NCI-H187 treated with DMSO at 0.1 percent for 48 hours (cell line): ENCODE measurements at regions not wholly inside any gene's neighbourhood (a gene's known extent, or its start where the extent isn't known, plus 50 kb on each side); places are given as distances from the start of the nearest gene placed in this dataset.
"Not testable (repeated sequence)": the region's sequence is repeated elsewhere in the genome, so short reads cannot be mapped to it uniquely, and the experiment has no call there.

Experiments used
- DNase-seq: peaks from one replicate; lab custom pipeline; 2025; lab: John Stamatoyannopoulos, UW

DNA sequence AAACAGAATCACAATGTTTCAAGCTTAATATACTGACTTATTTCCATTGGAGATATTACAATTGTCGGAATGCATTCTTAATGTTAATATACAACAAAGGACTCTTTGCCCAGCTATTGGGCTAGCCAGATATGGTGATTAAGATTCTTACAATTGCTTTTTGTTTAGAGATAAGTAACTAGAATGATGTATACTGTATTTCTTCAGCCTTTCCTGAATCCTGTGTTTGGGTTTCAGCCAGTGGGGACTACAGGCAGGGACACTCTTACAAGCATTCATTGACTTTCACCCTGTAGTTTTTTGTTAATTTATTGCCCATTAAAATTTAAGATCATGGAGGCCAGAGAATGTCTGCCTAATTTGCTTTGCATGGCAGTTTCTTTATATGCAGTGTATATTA lies 254.1 kb upstream of the TMEFF2 start:
- DNase-seq: no peak

- DNase-seq: no peak
Observed at GRCh38 chr2:192444286-192444838, 249.6 kb upstream of the TMEFF2 start.

DNA sequence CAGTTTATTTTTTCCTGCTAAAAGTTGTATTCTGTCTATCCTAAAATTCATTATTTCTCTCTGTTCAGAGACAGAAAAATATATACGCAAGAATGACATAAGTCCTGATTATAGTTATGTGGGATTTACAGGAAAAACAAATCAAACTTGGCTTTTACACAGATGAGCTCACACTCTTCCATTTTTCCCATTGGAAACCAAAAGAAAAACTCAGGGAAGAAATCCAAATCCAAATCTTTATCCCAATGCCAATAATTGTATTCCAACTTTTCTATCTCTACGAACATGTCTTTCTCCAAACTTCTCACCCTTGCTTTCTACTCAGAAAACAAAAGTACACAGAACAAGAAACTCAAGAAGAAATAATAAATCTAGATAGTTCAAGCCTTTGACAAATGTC lies 249.1 kb upstream of the TMEFF2 start:
- DNase-seq: no peak

- no peak for DNase-seq
Observed at GRCh38 chr2:192438239-192438638, 243.5 kb upstream of the TMEFF2 start.

DNA sequence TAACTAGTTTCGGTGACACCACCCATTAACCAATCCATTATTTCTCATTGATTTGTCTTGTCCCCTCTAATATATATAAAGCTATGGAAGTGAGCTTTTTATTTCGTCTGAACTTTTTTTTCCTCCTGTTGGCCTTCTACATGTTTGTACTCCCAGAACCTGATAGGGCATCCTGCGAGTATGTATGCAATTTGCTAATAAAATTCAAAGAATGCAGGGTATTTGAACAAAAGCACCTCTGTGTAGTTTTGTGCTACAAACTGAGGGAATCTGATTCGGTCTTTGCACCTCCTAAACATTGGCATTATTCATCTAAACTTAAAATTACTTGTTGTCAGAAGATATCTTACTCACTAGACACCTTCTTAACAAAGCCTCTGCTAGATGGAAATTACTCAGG lies 242.9 kb upstream of the TMEFF2 start:
- DNase-seq: no peak

DNA sequence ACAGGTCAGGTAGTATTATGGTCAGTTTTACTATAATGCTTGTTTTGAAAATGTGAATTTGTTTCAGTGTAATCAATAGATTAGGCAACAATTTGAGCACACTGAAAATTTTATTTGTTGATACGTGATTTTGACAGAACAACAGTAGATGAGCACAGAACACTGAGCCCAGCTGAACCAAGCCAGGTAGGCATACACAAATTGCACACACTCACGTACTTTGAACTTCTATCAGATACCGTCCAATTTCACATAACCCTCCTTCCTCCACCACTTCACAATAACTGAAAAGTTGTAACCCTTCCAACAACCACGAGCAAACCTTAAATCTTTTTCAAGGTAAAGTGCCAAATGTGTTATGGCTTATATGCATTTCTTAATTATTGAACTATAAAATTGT lies 229.5 kb upstream of the TMEFF2 start:
- no peak for DNase-seq

DNA sequence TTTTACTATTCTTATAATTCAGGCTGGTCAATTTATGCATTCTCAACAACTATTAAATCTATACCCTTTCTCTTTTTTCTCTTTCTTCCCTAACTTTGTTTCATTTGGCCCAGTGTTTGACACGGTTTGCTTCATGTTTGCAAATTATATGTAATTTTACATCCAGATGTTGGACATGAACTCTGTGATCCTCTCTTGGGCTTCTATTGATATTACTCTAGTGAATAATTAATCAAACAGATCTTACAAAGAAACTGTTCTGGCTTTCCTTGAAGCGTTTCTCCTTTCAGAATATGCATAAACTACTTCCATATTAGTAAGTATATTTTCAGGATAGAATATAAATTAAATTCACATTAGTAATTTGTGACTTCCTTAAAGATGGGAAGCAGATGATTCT lies 225.1 kb upstream of the TMEFF2 start:
- no peak for DNase-seq

DNA sequence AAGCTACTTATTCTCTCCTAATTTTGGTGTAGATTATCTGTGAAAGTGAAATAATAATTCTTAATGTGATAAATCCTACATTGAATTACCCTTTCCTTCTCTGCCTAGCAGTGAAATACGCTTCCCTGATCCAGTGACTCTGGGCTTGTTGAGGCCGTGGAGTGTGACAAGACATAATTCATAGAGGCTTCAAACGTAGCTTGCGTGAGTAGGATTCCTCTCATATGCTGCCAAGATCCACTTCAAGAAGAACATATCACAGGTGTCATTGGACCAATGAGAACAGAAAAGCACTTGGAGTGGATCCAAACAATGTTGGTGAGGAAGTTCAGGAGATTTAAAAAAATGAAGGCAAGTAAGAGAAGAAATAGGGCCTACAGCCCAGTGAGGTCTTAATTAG lies 221.3 kb upstream of the TMEFF2 start:
- DNase-seq: no peak

- no peak for DNase-seq
Observed at GRCh38 chr2:192414794-192415193, 220.1 kb upstream of the TMEFF2 start.

DNA sequence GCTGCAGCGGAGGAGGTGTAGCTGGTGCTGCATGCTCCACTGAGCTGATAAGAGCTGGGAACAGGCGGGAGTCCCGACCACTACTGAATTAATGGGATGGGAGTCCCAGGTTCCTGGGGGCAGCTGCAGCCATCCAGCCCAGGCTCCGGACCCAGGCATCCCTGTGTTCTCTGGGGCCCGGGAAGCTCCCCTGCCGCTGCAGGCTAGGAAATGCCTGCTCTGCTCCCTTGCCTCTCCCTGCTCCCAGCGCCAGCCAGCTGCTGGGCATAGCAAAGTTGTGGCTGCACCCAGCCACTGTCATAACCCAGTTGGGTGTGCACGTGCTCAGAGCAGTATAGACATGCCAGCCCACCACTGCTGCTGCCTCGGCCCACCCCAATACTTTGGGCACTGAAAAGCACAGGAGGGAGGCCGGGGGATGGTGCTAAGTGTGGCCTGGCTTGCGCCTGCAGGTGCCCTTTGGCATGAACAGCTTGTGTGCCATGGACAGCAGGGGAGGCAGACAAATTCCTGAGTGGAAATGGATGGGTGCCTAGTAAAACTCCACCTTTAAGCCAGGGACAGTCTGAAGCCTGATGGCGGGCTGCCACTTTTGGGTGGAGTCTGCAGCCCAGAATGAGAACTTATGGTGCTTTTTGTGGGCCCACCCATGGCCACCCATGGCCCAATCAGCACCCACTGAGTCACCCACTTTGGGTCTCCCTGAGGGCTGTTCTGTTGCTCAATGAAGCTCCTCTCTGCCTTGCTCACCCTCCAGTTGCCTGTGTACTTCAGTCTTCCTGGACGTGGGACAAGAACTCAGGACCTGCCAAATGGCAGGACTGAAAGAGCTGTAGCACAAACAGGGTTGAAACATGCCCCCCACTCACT lies 219.3 kb upstream of the TMEFF2 start:
- no peak for DNase-seq

GRCh38 chr2:192412866-192413265 lies 218.1 kb upstream of the TMEFF2 start:
- not testable (repeated sequence) for DNase-seq

GRCh38 chr2:192412394-192412793 lies 217.7 kb upstream of the TMEFF2 start:
- no peak for DNase-seq

DNA sequence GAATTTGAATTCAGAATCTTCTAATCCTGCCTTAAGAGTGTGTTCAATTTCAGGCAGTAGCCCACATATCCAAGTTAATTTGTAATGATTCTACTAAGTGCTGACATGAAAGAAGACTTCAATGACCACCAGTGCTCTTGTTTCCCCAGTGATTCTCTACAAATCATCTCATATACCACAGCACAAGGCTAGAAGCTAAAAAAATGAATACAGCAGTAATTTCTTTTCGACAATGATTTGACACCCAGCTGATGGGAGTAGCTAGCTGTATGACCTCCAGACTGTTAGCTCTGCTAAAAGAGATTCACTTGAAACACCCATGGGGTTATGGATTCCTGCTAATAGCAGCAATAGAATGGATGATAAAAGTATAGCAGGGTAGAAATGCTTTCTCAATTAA lies 217.0 kb upstream of the TMEFF2 start:
- DNase-seq: no peak

- no peak for DNase-seq
Observed at GRCh38 chr2:192410319-192410718, 215.6 kb upstream of the TMEFF2 start.

GRCh38 chr2:192407692-192408091 lies 213.0 kb upstream of the TMEFF2 start:
- no peak for DNase-seq

DNA sequence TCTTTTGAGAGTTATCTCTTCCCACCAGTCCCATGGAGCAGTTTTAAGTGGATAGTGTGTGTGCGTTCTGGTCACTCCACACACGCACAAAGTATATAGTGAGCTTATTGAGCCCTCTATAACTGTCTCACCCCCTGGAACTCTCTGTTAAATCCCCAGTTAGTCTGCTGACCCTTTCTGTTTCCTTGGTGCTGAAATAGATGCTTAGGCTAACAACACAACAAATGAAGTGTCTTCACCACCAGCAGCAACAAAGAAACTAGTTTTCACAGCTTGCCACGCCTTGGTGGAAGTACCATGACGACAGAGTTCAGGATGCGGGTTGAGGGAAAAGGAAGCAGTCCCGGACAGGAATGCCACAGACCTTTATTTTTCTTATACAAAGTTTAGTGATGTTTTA lies 203.5 kb upstream of the TMEFF2 start:
- DNase-seq: no peak

DNA sequence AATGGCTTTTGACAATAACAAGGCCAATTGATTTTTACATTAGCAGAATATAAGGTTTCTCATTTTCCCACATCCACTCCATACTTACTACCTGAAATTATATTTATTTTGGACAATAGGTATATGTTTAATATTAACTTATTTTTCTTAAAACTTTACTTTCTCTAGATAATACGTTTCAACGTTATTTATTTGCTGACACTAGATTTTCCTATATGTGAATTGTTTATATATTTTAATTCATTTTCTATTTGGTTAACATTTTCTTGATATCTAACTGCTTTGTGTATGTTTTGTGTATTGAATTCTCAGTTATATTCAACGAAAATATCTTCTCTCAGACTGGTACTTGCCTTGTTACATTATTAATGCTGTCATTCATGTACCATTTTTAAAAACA lies 199.9 kb upstream of the TMEFF2 start:
- no peak for DNase-seq

DNA sequence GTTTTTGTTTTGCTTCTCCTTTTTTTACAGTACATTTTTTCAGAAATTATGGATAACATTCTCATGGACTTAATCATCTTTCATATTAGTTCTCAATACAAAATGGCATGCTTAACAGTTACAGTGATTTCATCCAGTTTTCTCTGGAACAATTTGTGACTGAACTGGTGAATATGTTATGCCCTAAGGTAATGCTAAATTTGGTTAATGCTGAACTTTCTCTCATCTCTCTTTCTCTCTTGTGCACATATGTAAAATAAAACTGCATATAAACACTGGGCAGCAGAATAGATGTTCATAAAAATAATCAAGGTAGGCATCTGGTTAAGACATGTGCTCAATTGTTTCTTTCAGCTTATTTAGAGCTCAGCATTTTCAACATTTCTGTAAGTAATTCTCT lies 196.3 kb upstream of the TMEFF2 start:
- no peak for DNase-seq

GRCh38 chr2:192390401-192390800 lies 195.7 kb upstream of the TMEFF2 start:
- no peak for DNase-seq

GRCh38 chr2:192384191-192384590 lies 189.5 kb upstream of the TMEFF2 start:
- DNase-seq: not testable (repeated sequence)

DNA sequence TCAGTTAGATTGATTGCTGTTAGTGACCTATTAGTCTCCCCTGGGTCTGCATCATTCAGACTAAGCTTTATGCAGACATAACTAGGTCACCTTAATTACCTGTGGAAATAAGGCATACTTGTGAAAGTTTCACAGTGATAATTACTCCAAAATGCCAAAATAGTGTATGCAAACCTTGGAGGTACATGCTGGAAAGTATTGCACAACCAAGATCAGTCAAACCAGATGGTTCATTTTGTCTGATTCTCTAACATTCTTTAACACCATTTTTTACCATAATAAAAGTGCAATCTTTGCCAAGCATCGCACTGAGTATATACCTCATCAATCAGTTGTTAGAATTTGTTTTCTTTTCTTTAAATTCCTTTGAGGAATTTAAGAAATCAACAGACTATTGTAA lies 186.3 kb upstream of the TMEFF2 start:
- no peak for DNase-seq

GRCh38 chr2:192379736-192380135 lies 185.0 kb upstream of the TMEFF2 start:
- no peak for DNase-seq

- no peak for DNase-seq
Observed at GRCh38 chr2:192377173-192377572, 182.4 kb upstream of the TMEFF2 start.

DNA sequence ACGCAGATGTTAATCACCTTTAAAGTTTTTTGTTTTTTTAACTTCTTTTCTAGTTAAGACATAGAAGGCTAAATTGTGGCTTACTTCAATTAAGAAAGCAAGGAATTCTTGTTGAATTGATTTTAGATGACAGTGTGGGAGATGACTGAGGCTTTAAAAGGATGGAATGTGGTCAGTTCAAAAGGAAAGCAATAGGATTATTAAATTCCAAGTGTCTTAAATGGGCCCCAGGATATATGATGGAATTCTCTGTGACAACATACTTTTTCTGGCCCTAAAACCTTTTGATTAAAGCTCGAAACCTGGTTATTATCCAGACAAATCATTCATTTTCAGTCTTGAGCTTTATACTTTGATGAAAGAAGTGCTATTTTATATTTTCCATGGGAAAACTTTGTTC lies 179.0 kb upstream of the TMEFF2 start:
- DNase-seq: no peak
